Neural crest cell (in vitro differentiated cells): ENCODE measurements at regions not wholly inside any gene's neighbourhood (a gene's known extent, or its start where the extent isn't known, plus 50 kb on each side); places are given as distances from the start of the nearest gene placed in this dataset.

Experiments used
- DNase-seq: peaks from one replicate; pipeline ENCODE4 v3.0.0; 2021; ENCODE audit warnings: low read depth, mixed read lengths, low spot score
- H3K27ac Mint-ChIP-seq: one replicate; pipeline ENCODE4 v1.8.0; 2021; ENCODE audit warnings: mild to moderate bottlenecking, mixed read lengths; ENCODE audit not compliant: unreplicated experiment
- H3K27me3 Mint-ChIP-seq: 2 replicates; pipeline ENCODE4 v1.8.0; 2021; ENCODE audit warnings: low read depth, mild to moderate bottlenecking, mixed read lengths
- H3K36me3 Mint-ChIP-seq: 2 replicates; pipeline ENCODE4 v1.8.0; 2021; ENCODE audit warnings: low read depth, mild to moderate bottlenecking, mixed read lengths
- H3K4me1 Mint-ChIP-seq: 2 replicates; pipeline ENCODE4 v1.8.0; 2021; ENCODE audit warnings: mixed read lengths
- H3K4me3 Mint-ChIP-seq: one replicate; pipeline ENCODE4 v1.8.0; 2021; ENCODE audit warnings: mild to moderate bottlenecking, mixed read lengths
- H3K9me3 Mint-ChIP-seq: 2 replicates; pipeline ENCODE4 v1.8.0; 2021; ENCODE audit warnings: mixed read lengths
- TF ChIP-seq, protein P1 (sequence below): fragments of 200-600 bp; sonication (generic); conservative IDR thresholded peaks from 2 replicates; pipeline ENCODE4 v1.5.0; 2021; ENCODE audit warnings: antibody characterized with exemption, mild to moderate bottlenecking

GRCh38 chr2:56889738-56890137 lies 705.9 kb downstream of the CCDC85A start:
- Mint-ChIP-seq H3K4me3 (no peak overlapping the region), H3K27ac (no peak overlapping the region), H3K36me3 (no peaks in the 10 kb centered on the region), H3K9me3 (no peaks in the 10 kb centered on the region), H3K4me1 (no peaks in the 10 kb centered on the region), H3K27me3 (peaks cover 3% of the 10 kb centered on the region)
- TF ChIP-seq, protein P1, sequence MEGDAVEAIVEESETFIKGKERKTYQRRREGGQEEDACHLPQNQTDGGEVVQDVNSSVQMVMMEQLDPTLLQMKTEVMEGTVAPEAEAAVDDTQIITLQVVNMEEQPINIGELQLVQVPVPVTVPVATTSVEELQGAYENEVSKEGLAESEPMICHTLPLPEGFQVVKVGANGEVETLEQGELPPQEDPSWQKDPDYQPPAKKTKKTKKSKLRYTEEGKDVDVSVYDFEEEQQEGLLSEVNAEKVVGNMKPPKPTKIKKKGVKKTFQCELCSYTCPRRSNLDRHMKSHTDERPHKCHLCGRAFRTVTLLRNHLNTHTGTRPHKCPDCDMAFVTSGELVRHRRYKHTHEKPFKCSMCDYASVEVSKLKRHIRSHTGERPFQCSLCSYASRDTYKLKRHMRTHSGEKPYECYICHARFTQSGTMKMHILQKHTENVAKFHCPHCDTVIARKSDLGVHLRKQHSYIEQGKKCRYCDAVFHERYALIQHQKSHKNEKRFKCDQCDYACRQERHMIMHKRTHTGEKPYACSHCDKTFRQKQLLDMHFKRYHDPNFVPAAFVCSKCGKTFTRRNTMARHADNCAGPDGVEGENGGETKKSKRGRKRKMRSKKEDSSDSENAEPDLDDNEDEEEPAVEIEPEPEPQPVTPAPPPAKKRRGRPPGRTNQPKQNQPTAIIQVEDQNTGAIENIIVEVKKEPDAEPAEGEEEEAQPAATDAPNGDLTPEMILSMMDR = no peak
- DNase-seq = no peak

DNA sequence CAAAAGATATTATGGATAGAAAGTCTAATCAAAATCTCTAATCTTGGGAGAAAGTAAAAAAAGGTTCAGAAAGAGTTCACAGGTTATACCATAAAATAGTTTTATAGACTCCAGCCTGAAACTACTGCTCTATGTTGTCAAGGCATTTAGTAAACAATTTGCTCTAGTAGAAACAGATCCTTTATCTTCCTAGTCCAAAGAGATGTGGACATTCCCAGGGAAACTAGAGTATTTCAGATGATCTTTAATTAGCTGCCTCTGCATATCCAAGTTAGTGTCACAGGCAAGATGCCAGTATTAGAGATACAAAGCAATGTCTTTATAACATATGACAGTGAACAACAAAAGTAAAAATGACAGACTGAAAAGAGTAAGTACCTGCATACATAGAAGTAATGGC lies 708.6 kb downstream of the CCDC85A start:
- TF ChIP-seq, protein P1 = no peak
- H3K27me3 Mint-ChIP-seq = peaks cover 3% of the 10 kb centered on the region
- no peak overlapping the region for H3K4me3 Mint-ChIP-seq
- no peak for DNase-seq
- no peaks in the 10 kb centered on the region for H3K9me3 Mint-ChIP-seq
- no peaks in the 10 kb centered on the region for H3K4me1 Mint-ChIP-seq
- no peak overlapping the region for H3K27ac Mint-ChIP-seq
- H3K36me3 Mint-ChIP-seq = no peaks in the 10 kb centered on the region

DNA sequence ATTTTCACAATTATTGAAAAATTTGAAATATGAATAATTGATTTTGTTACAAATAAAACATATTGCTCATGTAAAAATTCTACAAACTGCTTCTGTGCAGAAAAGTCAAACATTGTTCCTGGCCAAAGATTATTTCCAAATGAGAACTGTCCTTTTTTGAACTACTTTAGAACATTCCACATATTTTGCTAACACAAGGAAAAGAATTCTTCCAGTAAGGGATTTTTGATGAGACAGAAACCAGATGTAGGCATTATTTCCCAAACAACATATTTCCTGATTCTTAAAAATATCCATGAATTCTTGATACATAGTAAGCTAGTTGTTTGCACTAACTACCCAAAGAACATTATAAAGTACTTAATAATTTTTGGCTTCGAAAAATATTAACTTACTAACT lies 715.2 kb downstream of the CCDC85A start:
- Mint-ChIP-seq H3K27ac (no peak overlapping the region), H3K27me3 (no peaks in the 10 kb centered on the region), H3K4me1 (no peaks in the 10 kb centered on the region), H3K9me3 (peaks cover under 1% of the 10 kb centered on the region), H3K36me3 (no peaks in the 10 kb centered on the region), H3K4me3 (no peak overlapping the region)
- DNase-seq = no peak
- TF ChIP-seq, protein P1 = no peak

GRCh38 chr2:56912490-56912889 lies 728.7 kb downstream of the CCDC85A start:
- H3K27ac Mint-ChIP-seq = no peak overlapping the region
- H3K36me3 Mint-ChIP-seq = no peaks in the 10 kb centered on the region

GRCh38 chr2:56918790-56919189 lies 735.0 kb downstream of the CCDC85A start:
- Mint-ChIP-seq H3K36me3 (no peaks in the 10 kb centered on the region), H3K4me3 (no peak overlapping the region), H3K27ac (no peak overlapping the region), H3K27me3 (no peaks in the 10 kb centered on the region), H3K4me1 (no peaks in the 10 kb centered on the region), H3K9me3 (peaks cover 5% of the 10 kb centered on the region)
- DNase-seq = no peak
- TF ChIP-seq, protein P1 = no peak

More at GRCh38 chr2:56912490-56912889, 728.7 kb downstream of the CCDC85A start:
- Mint-ChIP-seq H3K4me1 (no peaks in the 10 kb centered on the region), H3K4me3 (no peak overlapping the region), H3K27me3 (no peaks in the 10 kb centered on the region), H3K9me3 (peaks cover 3% of the 10 kb centered on the region)
- TF ChIP-seq, protein P1 = no peak
- DNase-seq = no peak

DNA sequence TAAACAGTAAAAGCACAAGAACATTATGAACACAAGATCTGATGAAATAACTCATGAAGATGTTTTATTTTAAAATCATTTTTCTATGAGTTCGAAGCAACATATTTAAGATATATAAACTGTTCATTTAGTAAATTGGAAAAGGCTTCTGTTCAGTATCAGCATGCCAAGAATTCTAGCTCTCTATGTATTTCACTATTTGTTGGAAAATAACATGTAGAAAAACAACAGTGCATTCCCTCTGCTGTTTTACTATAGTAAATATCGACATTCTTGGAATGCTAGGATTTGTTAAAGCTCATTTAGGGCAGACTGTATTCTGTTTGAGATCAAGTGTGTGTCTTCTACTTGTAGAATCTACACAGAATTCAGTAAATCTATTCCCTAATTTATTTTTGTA lies 750.2 kb downstream of the CCDC85A start:
- TF ChIP-seq, protein P1 = no peak

More for the DNA sequence above, 750.2 kb downstream of the CCDC85A start:
- H3K9me3 Mint-ChIP-seq = no peaks in the 10 kb centered on the region
- H3K4me1 Mint-ChIP-seq = no peaks in the 10 kb centered on the region
- H3K27ac Mint-ChIP-seq = no peak overlapping the region
- H3K4me3 Mint-ChIP-seq = no peak overlapping the region
- H3K36me3 Mint-ChIP-seq = no peaks in the 10 kb centered on the region
- no peaks in the 10 kb centered on the region for H3K27me3 Mint-ChIP-seq
- DNase-seq = no peak
